Endodermal cell (in vitro differentiated cells): ENCODE measurements at regions not wholly inside any gene's neighbourhood (a gene's known extent, or its start where the extent isn't known, plus 50 kb on each side); places are given as distances from the start of the nearest gene placed in this dataset.

ENCODE experiments used
- DNase-seq: peaks from one replicate; pipeline ENCODE4 v3.0.0-alpha.2; 2017
- H3K27ac ChIP-seq: 2 replicates; pipeline ENCODE4 v1.5.1; 2013; ENCODE audit warnings: mild to moderate bottlenecking, low read depth, low read length, moderate library complexity
- H3K27me3 ChIP-seq: 2 replicates; pipeline ENCODE4 v1.6.1; 2013; ENCODE audit warnings: mild to moderate bottlenecking, low read length, moderate library complexity; ENCODE audit not compliant: insufficient read depth, control insufficient read depth, poor library complexity, severe bottlenecking
- H3K36me3 ChIP-seq: 2 replicates; pipeline ENCODE4 v1.7.0; 2013; ENCODE audit warnings: mild to moderate bottlenecking, low read length, moderate library complexity; ENCODE audit not compliant: control insufficient read depth, insufficient read depth
- H3K4me1 ChIP-seq: one replicate; pipeline ENCODE4 v1.7.0; 2013; ENCODE audit warnings: low read length; ENCODE audit not compliant: control insufficient read depth, insufficient read depth
- H3K4me3 ChIP-seq: 2 replicates; pipeline ENCODE4 v1.5.1; 2013; ENCODE audit warnings: mild to moderate bottlenecking, low read length, moderate library complexity
- H3K9ac ChIP-seq: 2 replicates; pipeline ENCODE4 v1.6.1; 2013; ENCODE audit warnings: mild to moderate bottlenecking, low read length, moderate library complexity; ENCODE audit not compliant: poor library complexity, severe bottlenecking; ENCODE audit errors: extremely low read depth
- H3K9me3 ChIP-seq: 2 replicates; pipeline ENCODE4 v1.6.1; 2013; ENCODE audit warnings: mild to moderate bottlenecking, low read length, moderate library complexity; ENCODE audit not compliant: control insufficient read depth
- H3K27ac Mint-ChIP-seq: 2 replicates; pipeline ENCODE4 v1.8.0; 2020; ENCODE audit warnings: mixed read lengths
- H3K27me3 Mint-ChIP-seq: 2 replicates; pipeline ENCODE4 v1.8.0; 2021; ENCODE audit warnings: mild to moderate bottlenecking, mixed read lengths; ENCODE audit not compliant: insufficient read depth
- H3K36me3 Mint-ChIP-seq: 2 replicates; pipeline ENCODE4 v1.8.0; 2020; ENCODE audit warnings: low read depth, mixed read lengths
- H3K4me1 Mint-ChIP-seq: 2 replicates; pipeline ENCODE4 v1.8.0; 2020; ENCODE audit warnings: mixed read lengths
- H3K4me3 Mint-ChIP-seq: 2 replicates; pipeline ENCODE4 v1.8.0; 2020; ENCODE audit warnings: mild to moderate bottlenecking, moderate library complexity, mixed read lengths
- H3K9me3 Mint-ChIP-seq: 2 replicates; pipeline ENCODE4 v1.8.0; 2020; ENCODE audit warnings: mild to moderate bottlenecking, mixed read lengths
- WGBS, 2 experiments: methylation state at CpG; one replicate each; pipeline versions ENCODE4 v1.1.5 to v1.1.7; 2013; ENCODE audit warnings: missing lambda C conversion rate in 2 of 2, mixed read lengths in 1 of 2; ENCODE audit not compliant: insufficient coverage in 1 of 2, insufficient read length in 1 of 2; 5-methylcytosine and 5-hydroxymethylcytosine counted together
- TF ChIP-seq, protein P1 (sequence below): fragments of 200-600 bp; sonication (generic); conservative IDR thresholded peaks from 2 replicates; pipeline ENCODE4 v1.5.0; 2021; ENCODE audit warnings: antibody characterized with exemption, mild to moderate bottlenecking

DNA sequence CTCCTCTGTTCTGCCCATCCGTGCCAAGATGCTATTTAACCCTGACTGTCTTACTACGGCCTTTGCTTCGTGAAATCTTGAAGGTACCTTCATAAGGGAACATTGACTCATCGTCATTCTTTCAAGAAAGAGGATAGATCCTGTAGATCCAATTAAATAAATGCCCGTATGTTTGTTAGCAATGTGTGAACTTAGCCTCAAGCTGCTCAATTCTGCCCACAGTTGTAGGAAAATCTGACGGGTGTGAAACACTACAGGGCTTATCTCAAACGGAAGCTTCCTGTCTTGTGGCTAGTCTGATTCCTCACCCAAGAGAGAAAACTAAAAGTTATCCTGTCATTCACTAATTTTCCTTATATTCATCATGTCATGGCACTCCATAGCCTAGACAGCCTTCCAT lies 168.0 kb upstream of the TBX3 start:
- H3K9me3 ChIP-seq = no peaks in the 10 kb centered on the region
- H3K36me3 ChIP-seq = no peaks in the 10 kb centered on the region
- no peak overlapping the region for H3K4me3 ChIP-seq
- 90 to 91% methylated on average over 7 of the region's 7 CpGs for WGBS, 2 experiments
- Mint-ChIP-seq H3K36me3 (no peaks in the 10 kb centered on the region), H3K27me3 (peaks cover 6% of the 10 kb centered on the region), H3K4me3 (no peak overlapping the region), H3K27ac (no peak overlapping the region), H3K4me1 (no peaks in the 10 kb centered on the region), H3K9me3 (peaks cover 8% of the 10 kb centered on the region)
- DNase-seq = no peak
- peaks cover 7% of the 10 kb centered on the region for H3K27me3 ChIP-seq
- TF ChIP-seq, protein P1, sequence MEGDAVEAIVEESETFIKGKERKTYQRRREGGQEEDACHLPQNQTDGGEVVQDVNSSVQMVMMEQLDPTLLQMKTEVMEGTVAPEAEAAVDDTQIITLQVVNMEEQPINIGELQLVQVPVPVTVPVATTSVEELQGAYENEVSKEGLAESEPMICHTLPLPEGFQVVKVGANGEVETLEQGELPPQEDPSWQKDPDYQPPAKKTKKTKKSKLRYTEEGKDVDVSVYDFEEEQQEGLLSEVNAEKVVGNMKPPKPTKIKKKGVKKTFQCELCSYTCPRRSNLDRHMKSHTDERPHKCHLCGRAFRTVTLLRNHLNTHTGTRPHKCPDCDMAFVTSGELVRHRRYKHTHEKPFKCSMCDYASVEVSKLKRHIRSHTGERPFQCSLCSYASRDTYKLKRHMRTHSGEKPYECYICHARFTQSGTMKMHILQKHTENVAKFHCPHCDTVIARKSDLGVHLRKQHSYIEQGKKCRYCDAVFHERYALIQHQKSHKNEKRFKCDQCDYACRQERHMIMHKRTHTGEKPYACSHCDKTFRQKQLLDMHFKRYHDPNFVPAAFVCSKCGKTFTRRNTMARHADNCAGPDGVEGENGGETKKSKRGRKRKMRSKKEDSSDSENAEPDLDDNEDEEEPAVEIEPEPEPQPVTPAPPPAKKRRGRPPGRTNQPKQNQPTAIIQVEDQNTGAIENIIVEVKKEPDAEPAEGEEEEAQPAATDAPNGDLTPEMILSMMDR = no peak
- no peak overlapping the region for H3K9ac ChIP-seq
- H3K27ac ChIP-seq = no peak overlapping the region
- no peaks in the 10 kb centered on the region for H3K4me1 ChIP-seq

DNA sequence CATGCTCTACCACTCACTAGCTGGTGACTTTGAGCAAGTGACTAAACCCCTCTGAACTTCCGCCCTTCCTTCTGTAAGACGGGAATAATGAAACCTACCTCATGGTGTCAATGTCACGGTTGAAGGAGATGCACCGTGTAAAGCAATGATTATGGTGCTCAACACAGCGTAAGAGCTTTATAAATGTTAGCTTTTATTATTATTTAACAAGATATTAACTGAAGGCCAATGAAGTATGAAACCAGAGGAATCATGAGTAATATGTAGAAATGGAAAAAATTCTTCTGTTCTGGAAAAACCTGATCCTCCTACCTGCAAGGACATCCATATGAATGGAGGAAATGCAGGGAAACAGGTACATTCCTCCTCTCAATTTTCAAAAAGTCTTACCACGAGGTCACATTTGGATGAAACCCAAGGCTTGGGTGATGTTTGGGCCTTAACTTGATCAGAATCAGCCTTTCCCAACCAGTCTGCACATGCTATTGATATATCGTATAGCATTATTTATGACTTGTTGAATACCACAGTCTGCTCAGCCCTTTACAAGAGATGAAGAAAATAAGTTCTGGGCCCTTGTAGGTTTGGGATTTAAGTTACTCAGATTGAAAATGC lies 166.8 kb upstream of the TBX3 start:
- H3K27me3 Mint-ChIP-seq = peaks cover 6% of the 10 kb centered on the region
- H3K9me3 ChIP-seq = no peaks in the 10 kb centered on the region

DNA sequence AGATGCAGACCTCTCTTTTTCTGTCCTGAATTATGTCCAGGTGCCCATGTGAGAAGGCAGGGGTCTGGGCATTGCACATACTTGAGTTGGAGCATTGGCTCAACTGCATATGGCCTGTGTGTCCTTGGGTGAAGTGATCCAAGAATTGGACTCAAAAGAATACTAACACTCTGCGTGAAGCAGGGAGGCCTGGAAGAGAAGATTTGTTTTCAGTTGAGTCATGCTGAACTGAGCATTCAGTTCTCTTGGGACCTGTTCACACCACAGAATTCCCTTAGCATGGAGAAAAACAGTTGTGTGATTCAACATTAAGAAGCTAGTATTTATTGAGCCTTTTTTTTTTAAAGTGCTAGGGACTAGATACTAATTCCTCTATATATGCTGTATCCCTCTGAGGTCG lies 164.7 kb upstream of the TBX3 start:
- H3K27me3 ChIP-seq = peaks cover 7% of the 10 kb centered on the region
- Mint-ChIP-seq H3K27ac (no peak overlapping the region), H3K4me1 (peaks cover 2% of the 10 kb centered on the region), H3K9me3 (no peaks in the 10 kb centered on the region), H3K4me3 (no peak overlapping the region), H3K27me3 (peaks cover 2% of the 10 kb centered on the region), H3K36me3 (no peaks in the 10 kb centered on the region)
- H3K9ac ChIP-seq = no peak overlapping the region
- H3K4me3 ChIP-seq = no peak overlapping the region
- WGBS, 2 experiments = 83 to 88% methylated on average over 1 of the region's 2 CpGs
- no peak for DNase-seq
- no peaks in the 10 kb centered on the region for H3K36me3 ChIP-seq
- no peaks in the 10 kb centered on the region for H3K4me1 ChIP-seq
- no peak overlapping the region for H3K27ac ChIP-seq
- H3K9me3 ChIP-seq = no peaks in the 10 kb centered on the region
- TF ChIP-seq, protein P1 = no peak

More for the DNA sequence above, 166.8 kb upstream of the TBX3 start:
- Histone ChIP-seq H3K9ac (no peak overlapping the region), H3K36me3 (no peaks in the 10 kb centered on the region), H3K4me3 (no peak overlapping the region), H3K4me1 (no peaks in the 10 kb centered on the region), H3K27me3 (peaks cover 7% of the 10 kb centered on the region), H3K27ac (no peak overlapping the region)
- H3K9me3 Mint-ChIP-seq = peaks cover 8% of the 10 kb centered on the region
- H3K27ac Mint-ChIP-seq = no peak overlapping the region
- no peaks in the 10 kb centered on the region for H3K36me3 Mint-ChIP-seq
- TF ChIP-seq, protein P1 = no peak
- WGBS, 2 experiments = 91 to 100% methylated on average over 2 to 6 of the region's 7 CpGs
- DNase-seq = no peak
- no peak overlapping the region for H3K4me3 Mint-ChIP-seq
- H3K4me1 Mint-ChIP-seq = peaks cover 2% of the 10 kb centered on the region
